Epithelial cell of esophagus (primary cell): ENCODE measurements at regions not wholly inside any gene's neighbourhood (a gene's known extent, or its start where the extent isn't known, plus 50 kb on each side); places are given as distances from the start of the nearest gene placed in this dataset.

Experiments used
- DNase-seq: peaks from one replicate; pipeline ENCODE4 v3.0.0; 2010; ENCODE audit warnings: low read depth
- H3K4me3 ChIP-seq: 2 replicates; pipeline ENCODE4 v1.5.1; 2011; ENCODE audit warnings: mild to moderate bottlenecking, low read length, control low read depth
- TF ChIP-seq, protein P1 (sequence below): IDR thresholded peaks from 2 replicates; pipeline ENCODE4 v1.5.1; 2011; ENCODE audit warnings: low read depth, mild to moderate bottlenecking, low read length, control low read depth, inconsistent platforms; ENCODE audit not compliant: insufficient read depth; ENCODE audit errors: missing control alignments

DNA sequence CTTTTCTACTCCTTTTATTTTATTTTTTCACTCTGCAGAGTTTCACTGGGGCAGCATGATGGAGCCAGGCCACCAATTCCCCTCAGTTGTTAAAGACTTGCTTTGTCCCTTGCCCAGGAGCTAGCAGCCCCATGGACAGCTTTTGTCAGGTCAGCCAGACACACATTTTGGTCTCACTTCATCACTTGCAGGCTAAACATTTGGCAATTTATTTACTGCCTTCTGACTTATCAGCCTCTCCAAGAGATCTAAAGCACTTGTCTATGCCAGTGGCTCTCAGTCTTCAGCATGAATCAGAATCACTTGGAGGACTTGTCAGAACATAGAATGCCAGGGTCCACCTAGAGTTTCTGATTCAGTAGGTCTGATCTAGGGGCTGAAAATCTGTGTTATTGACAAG is 66.4 kb upstream of the GDF10 start:
- DNase-seq: no peak
- TF ChIP-seq, protein P1, sequence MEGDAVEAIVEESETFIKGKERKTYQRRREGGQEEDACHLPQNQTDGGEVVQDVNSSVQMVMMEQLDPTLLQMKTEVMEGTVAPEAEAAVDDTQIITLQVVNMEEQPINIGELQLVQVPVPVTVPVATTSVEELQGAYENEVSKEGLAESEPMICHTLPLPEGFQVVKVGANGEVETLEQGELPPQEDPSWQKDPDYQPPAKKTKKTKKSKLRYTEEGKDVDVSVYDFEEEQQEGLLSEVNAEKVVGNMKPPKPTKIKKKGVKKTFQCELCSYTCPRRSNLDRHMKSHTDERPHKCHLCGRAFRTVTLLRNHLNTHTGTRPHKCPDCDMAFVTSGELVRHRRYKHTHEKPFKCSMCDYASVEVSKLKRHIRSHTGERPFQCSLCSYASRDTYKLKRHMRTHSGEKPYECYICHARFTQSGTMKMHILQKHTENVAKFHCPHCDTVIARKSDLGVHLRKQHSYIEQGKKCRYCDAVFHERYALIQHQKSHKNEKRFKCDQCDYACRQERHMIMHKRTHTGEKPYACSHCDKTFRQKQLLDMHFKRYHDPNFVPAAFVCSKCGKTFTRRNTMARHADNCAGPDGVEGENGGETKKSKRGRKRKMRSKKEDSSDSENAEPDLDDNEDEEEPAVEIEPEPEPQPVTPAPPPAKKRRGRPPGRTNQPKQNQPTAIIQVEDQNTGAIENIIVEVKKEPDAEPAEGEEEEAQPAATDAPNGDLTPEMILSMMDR: no peak
- no peak overlapping the region for H3K4me3 ChIP-seq

DNA sequence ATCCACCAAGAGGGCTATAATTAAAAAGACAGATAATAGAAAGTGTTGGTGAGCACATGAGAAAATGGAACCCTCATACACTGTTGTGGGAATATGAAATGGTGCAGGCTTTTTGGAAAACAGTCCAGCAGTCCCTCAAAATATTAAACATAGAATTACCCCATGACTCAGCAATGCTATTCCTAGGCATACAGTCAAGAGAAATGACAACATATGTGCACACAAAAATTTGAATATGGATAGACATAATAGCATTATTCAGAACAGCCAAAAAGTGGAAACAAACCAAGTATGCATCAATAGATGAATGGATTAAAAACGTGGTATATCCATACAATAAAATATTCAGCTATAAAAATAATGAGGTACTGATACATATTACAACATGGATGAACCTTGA is 64.5 kb upstream of the GDF10 start:
- no peak for DNase-seq
- TF ChIP-seq, protein P1: no peak
- no peak overlapping the region for H3K4me3 ChIP-seq

DNA sequence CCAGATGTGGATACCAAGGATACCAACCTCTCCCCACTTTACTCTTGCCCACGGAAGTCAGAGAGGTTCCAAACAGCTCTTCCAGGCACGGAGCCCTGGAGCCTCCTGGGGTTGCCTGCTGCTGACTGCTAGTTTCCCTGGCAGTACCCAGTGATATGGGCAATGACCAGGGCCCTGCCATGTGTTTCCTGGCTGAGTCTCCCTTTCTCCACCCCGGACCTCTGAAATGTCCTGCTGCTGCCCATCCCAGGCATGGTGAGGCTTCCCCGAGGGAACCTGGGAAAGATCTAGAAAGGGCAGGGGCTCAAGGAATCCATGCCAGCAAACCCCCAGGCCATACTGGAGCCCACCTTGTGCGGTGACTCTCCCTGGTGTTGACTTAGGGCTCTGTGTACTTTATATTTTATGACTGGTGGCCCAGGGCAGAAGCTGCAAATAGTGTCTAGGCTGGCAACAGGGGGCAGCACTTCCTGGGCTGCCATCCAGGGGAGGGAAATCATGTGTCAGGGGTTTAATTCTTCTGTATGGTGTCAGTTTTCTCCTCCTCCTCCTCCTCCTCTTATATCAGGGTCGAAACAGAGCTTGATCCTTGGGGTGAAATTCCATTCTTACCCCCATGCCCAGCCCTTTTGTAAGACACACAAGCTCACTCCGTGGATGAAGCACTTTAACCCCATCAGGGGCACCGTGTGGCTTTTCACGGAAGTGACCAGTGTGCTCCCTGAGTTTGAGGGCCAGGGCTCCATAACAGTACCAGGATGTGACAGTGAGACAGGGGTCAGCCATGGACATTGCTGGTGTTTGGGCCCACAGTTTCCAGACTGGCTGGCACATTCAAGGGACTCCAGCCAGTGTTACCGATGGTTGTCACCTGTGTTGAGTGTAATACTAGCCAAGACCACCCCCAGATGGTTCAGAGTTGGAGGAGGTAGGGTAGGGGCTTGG is 62.4 kb upstream of the GDF10 start:
- no peak for DNase-seq
- TF ChIP-seq, protein P1: no peak

DNA sequence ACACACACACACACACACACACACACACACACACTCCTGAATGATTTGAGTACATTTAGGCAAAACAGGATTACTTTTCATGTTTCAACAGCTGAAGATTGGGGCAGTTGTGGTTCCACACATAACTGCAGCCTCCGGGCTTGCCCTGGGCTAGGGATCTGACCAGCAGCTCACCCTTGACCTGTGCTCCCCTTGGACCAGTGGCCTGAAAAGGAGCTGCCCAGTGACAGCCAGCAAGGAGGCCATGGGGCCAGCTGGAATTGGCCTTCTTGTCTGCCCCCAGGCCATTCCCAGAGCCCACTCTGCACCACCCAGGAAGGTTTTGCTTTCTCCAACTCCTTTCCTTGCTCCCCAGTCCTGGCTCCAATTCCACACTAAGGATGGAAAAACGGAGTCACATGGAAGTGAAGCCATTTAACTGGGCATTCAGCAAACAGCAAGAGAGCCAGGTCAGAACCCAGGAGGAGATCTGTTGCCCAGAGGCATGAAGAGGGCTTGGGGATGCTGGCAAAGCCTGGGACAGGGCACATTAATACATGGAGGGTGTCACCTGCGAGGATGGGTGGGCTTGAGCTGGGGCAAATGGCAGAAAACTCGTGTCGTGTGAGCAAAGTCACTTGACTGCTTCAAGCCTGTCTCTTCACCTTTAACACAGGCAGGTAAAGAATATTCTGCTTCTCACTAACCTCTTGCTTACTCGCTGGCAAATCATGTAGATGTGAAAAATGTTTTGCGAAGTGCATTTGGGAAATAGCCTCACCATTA is 61.5 kb upstream of the GDF10 start:
- no peak overlapping the region for H3K4me3 ChIP-seq
- DNase-seq: no peak
- TF ChIP-seq, protein P1: no peak

More for the DNA sequence above, 62.4 kb upstream of the GDF10 start:
- H3K4me3 ChIP-seq: no peak overlapping the region

DNA sequence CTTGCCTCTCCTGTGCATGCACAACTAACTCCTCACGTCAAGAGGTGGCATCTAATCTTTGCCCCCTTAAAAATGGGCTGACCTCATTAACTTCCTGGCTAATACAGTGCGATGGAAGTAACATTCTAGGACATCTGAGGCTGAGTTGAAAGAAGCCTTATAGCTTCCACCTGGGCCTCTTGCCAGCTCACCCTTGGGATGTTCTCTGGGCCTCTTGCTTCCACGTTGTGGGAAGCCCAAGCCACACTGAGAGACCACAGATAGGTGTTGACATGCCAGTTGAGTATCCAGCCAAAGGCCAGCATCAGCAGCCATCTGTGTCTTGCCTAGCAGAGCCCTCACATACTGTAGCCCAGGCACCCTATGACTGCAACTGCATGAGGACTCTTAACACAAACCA is 60.8 kb upstream of the GDF10 start:
- no peak overlapping the region for H3K4me3 ChIP-seq
- TF ChIP-seq, protein P1: no peak
- no peak for DNase-seq

DNA sequence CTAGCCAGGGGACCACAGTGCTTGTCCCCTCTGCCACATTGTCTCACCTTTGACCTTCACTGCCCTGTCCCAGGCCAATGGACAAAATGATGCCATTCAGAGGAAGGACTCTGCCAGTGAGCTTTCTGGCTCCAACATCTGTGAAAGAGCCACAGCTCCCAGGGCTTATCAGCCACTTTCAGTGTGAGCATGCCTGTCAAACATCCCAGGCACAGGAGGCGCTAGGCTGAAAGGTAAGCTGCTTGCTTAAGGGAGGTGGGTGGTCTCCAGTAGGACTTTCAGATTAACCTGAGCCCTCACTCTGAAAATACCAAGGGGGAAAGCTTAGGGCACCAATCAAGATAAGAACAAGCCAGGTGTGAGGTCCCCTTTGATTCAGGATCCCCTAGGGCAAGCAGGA is 59.8 kb upstream of the GDF10 start:
- TF ChIP-seq, protein P1: no peak
- DNase-seq: no peak
- H3K4me3 ChIP-seq: no peak overlapping the region
